ENCODE measurements at regions not wholly inside any gene's neighbourhood (a gene's known extent, or its start where the extent isn't known, plus 50 kb on each side); places are given as distances from the start of the nearest gene placed in this dataset.

- Mint-ChIP-seq H3K9me3 (peaks cover 4 to 13% (median 9%) of the 10 kb centered on the region in 7 donors), H3K4me1 (no peaks in the 10 kb centered on the region), H3K4me3 (no peak overlapping the region), H3K27ac (no peak overlapping the region), H3K36me3 (peaks cover 0 to 3% of the 10 kb centered on the region in 2 donors), H3K27me3 (ENCODE audit: low read depth in 3 of 3) (peaks cover 0 to 1% (median 0%) of the 10 kb centered on the region in 3 donors)
- no peak overlapping the region for H3K4me2 ChIP-seq (replicated peaks; ENCODE audit: extremely low read depth, low read length, poor library complexity, severe bottlenecking)
- no peaks in the 10 kb centered on the region for H3K27me3 ChIP-seq (ENCODE audit: control insufficient read depth in 2 of 2, insufficient read depth in 2 of 2, low read length in 2 of 2)
- no peak for DNase-seq
- no peaks in the 10 kb centered on the region for H4K20me1 ChIP-seq (ENCODE audit: insufficient read depth, low read length)
- no peak for TF ChIP-seq CTCF (IDR thresholded peaks at IDR 0.05)
- H3K36me3 ChIP-seq (replicated peaks in 1 of 2; ENCODE audit: control insufficient read depth in 1 of 2, insufficient read depth in 2 of 2, low read length in 2 of 2) = no peaks in the 10 kb centered on the region
- peaks cover 0 to 3% of the 10 kb centered on the region in 2 donors for H3K9me3 ChIP-seq (replicated peaks in 1 of 2; ENCODE audit: control insufficient read depth in 1 of 2, insufficient read depth in 1 of 2, low read length in 2 of 2)
- no peaks in the 10 kb centered on the region for H3K4me1 ChIP-seq (ENCODE audit: control insufficient read depth in 1 of 2, insufficient read depth in 2 of 2, low read length in 2 of 2)
- H3K4me3 ChIP-seq (replicated peaks in 1 of 3; ENCODE audit: low read depth in 2 of 3, low read length in 3 of 3) = no peak overlapping the region
- WGBS (ENCODE audit: insufficient coverage) = 100% methylated on average over 1 of the region's 3 CpGs
- H3K27ac ChIP-seq (ENCODE audit: low read depth in 1 of 2, low read length in 2 of 2) = no peak overlapping the region
- H2AFZ ChIP-seq (ENCODE audit: insufficient read depth, low read depth, low read length, poor library complexity, severe bottlenecking) = no peak overlapping the region
- H3K9ac ChIP-seq (ENCODE audit: insufficient read depth, low read length, poor library complexity, severe bottlenecking) = no peak overlapping the region
- intact Hi-C loops (cut with micrococcal nuclease) = no loop called here
- H3K79me2 ChIP-seq (ENCODE audit: insufficient read depth, low read length) = no peaks in the 10 kb centered on the region
These were observed 702.9 kb upstream of the ADGRL2 start for GRCh38 chr1:81097860-81098259.

- Histone ChIP-seq H3K79me2 (ENCODE audit: insufficient read depth, low read length) (no peaks in the 10 kb centered on the region), H3K27ac (ENCODE audit: low read depth in 1 of 2, low read length in 2 of 2) (no peak overlapping the region), H3K4me1 (ENCODE audit: control insufficient read depth in 1 of 2, insufficient read depth in 2 of 2, low read length in 2 of 2) (no peaks in the 10 kb centered on the region), H4K20me1 (ENCODE audit: insufficient read depth, low read length) (no peaks in the 10 kb centered on the region), H2AFZ (ENCODE audit: insufficient read depth, low read depth, low read length, poor library complexity, severe bottlenecking) (no peak overlapping the region), H3K27me3 (ENCODE audit: control insufficient read depth in 2 of 2, insufficient read depth in 2 of 2, low read length in 2 of 2) (no peaks in the 10 kb centered on the region), H3K4me2 (replicated peaks; ENCODE audit: extremely low read depth, low read length, poor library complexity, severe bottlenecking) (no peak overlapping the region), H3K4me3 (replicated peaks in 1 of 3; ENCODE audit: low read depth in 2 of 3, low read length in 3 of 3) (no peak overlapping the region), H3K36me3 (replicated peaks in 1 of 2; ENCODE audit: control insufficient read depth in 1 of 2, insufficient read depth in 2 of 2, low read length in 2 of 2) (no peaks in the 10 kb centered on the region), H3K9ac (ENCODE audit: insufficient read depth, low read length, poor library complexity, severe bottlenecking) (no peak overlapping the region), H3K9me3 (replicated peaks in 1 of 2; ENCODE audit: control insufficient read depth in 1 of 2, insufficient read depth in 1 of 2, low read length in 2 of 2) (peaks cover 0 to 3% of the 10 kb centered on the region in 2 donors)
- TF ChIP-seq CTCF (IDR thresholded peaks at IDR 0.05) = no peak
- H3K4me3 Mint-ChIP-seq = no peak overlapping the region
- peaks cover 0 to 11% (median 3%) of the 10 kb centered on the region in 7 donors for H3K9me3 Mint-ChIP-seq
- no peaks in the 10 kb centered on the region for H3K27me3 Mint-ChIP-seq (ENCODE audit: low read depth in 3 of 3)
- DNase-seq = no peak
- no CpG with 5 or more reads among the region's 1 CpG for WGBS (ENCODE audit: insufficient coverage)
- H3K36me3 Mint-ChIP-seq = no peaks in the 10 kb centered on the region
- intact Hi-C loops (cut with micrococcal nuclease) = no loop called here
- no peak overlapping the region for H3K27ac Mint-ChIP-seq
- no peaks in the 10 kb centered on the region for H3K4me1 Mint-ChIP-seq
These were observed 727.2 kb upstream of the ADGRL2 start for GRCh38 chr1:81073580-81073979.
